ENCODE measurements at regions not wholly inside any gene's neighbourhood (a gene's known extent, or its start where the extent isn't known, plus 50 kb on each side); places are given as distances from the start of the nearest gene placed in this dataset.

DNA sequence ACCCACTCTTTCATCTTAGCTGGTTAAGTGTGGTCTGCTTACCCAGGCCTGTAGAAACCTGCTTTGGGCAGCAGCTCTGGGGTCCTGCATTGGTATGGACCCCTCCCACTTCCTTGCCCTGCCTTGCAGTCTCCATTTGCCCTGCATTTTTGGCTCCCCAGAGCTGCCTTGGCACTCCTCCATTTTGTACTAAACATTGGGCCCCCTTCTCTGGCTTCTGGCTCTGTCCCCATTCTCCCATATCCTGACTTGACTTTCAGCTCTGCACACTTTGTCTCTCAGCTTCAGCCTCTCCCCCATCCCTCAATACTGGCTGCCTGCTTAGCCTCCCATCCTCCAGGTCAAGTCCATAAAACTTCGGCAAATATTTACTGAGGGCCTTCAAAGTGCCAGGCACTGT lies 145.5 kb upstream of the PELI1 start (continued):
- TF ChIP-seq CHD7 (IDR thresholded peaks at IDR 0.05; ENCODE audit: insufficient replicate concordance, low read length) (no peak), SP1 (IDR thresholded peaks at IDR 0.05; ENCODE audit: low read depth, low read length) (no peak), CHD2 (IDR thresholded peaks at IDR 0.05; ENCODE audit: low read length) (no peak), CHD1 (IDR thresholded peaks at IDR 0.05; ENCODE audit: low read depth, low read length) (no peak), EZH2 (IDR thresholded peaks at IDR 0.05; ENCODE audit: low read depth, low read length, severe bottlenecking) (no peak), FOSL1 (IDR thresholded peaks at IDR 0.05; ENCODE audit: insufficient read depth, low read depth, low read length) (no peak), BCL11A (IDR thresholded peaks at IDR 0.05; ENCODE audit: low read depth in 2 of 2, low read length in 2 of 2) (no peak), SUZ12 (IDR thresholded peaks at IDR 0.05; ENCODE audit: low read length) (no peak), CREB1 (IDR thresholded peaks at IDR 0.05) (no peak)
- TF ChIP-seq, protein P1, sequence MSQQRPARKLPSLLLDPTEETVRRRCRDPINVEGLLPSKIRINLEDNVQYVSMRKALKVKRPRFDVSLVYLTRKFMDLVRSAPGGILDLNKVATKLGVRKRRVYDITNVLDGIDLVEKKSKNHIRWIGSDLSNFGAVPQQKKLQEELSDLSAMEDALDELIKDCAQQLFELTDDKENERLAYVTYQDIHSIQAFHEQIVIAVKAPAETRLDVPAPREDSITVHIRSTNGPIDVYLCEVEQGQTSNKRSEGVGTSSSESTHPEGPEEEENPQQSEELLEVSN (IDR thresholded peaks at IDR 0.05), result no peak
- TF ChIP-seq, protein P2, sequence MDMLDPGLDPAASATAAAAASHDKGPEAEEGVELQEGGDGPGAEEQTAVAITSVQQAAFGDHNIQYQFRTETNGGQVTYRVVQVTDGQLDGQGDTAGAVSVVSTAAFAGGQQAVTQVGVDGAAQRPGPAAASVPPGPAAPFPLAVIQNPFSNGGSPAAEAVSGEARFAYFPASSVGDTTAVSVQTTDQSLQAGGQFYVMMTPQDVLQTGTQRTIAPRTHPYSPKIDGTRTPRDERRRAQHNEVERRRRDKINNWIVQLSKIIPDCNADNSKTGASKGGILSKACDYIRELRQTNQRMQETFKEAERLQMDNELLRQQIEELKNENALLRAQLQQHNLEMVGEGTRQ (IDR thresholded peaks at IDR 0.05; ENCODE audit: low read length), result no peak

All from H1 (cell line).